KOPT-K1 (cell line): ENCODE measurements at regions not wholly inside any gene's neighbourhood (a gene's known extent, or its start where the extent isn't known, plus 50 kb on each side); places are given as distances from the start of the nearest gene placed in this dataset.

Experiments used
- H3K27ac ChIP-seq: fragments of 200-600 bp; sonication (generic); 2 replicates; pipeline ENCODE4 v1.5.1; 2016; ENCODE audit warnings: antibody characterized with exemption, mild to moderate bottlenecking, low read depth, low read length; ENCODE audit not compliant: poor library complexity, severe bottlenecking
- H3K36me3 ChIP-seq: fragments of 200-600 bp; sonication (generic); 2 replicates; pipeline ENCODE4 v1.5.1; 2017; ENCODE audit warnings: antibody characterized with exemption, mild to moderate bottlenecking, low read length, moderate library complexity; ENCODE audit not compliant: insufficient read depth
- H3K9me3 ChIP-seq: fragments of 200-600 bp; sonication (generic); 2 replicates; pipeline ENCODE4 v1.5.1; 2017; ENCODE audit warnings: antibody characterized with exemption, low read length, mild to moderate bottlenecking; ENCODE audit not compliant: insufficient read depth, poor library complexity, severe bottlenecking

DNA sequence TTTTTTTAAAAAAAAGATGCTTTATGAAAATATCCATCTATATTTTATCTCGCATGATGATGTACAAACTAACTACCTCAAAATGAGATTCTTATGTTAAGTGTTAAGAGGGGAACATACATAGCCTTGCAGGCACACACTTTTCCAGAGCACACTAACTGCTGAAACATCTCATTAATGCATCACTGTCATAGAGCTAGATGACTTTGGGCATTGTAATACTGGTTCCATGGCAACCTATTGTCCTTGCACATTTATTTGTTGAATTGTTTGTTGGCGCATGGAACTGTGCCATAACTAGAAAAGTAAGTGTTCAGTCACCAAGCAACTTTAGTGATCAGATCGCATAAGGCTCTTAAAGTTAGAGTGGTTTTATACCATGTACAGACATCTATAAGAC lies 348.3 kb downstream of the GALC start:
- Histone ChIP-seq H3K9me3 (peaks cover 10% of the 10 kb centered on the region), H3K27ac (no peak overlapping the region), H3K36me3 (no peaks in the 10 kb centered on the region)

DNA sequence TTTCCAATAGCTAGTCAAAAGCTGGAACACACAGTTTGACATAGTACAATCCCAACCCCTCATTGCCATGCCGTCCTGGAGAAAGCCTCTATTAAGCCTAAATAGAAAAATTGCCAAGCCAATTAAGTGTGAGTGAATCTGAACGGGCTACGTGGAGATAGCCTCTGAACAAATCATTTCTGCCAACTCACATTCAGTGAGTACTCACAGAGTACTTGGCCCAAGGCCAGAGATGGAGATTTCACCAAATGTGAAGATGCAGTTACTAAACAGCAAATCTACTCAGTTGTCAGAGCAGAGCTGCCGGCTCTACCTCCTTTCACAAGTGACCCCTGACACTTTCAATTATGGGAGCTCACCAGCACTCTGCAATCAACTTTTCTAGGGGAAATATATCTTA lies 350.0 kb downstream of the GALC start:
- H3K27ac ChIP-seq, result no peak overlapping the region
- H3K36me3 ChIP-seq, result no peaks in the 10 kb centered on the region
- peaks cover 2% of the 10 kb centered on the region for H3K9me3 ChIP-seq

- Histone ChIP-seq H3K27ac (no peak overlapping the region), H3K36me3 (no peaks in the 10 kb centered on the region), H3K9me3 (no peaks in the 10 kb centered on the region)
These were observed 352.4 kb downstream of the GALC start for GRCh38 chr14:87640553-87640952.

- no peak overlapping the region for H3K27ac ChIP-seq
These were observed 354.8 kb downstream of the GALC start for GRCh38 chr14:87638196-87638595.

GRCh38 chr14:87635442-87635841 lies 357.5 kb downstream of the GALC start:
- H3K36me3 ChIP-seq, result no peaks in the 10 kb centered on the region
- no peaks in the 10 kb centered on the region for H3K9me3 ChIP-seq
- H3K27ac ChIP-seq, result no peak overlapping the region

More at GRCh38 chr14:87638196-87638595, 354.8 kb downstream of the GALC start:
- Histone ChIP-seq H3K9me3 (no peaks in the 10 kb centered on the region), H3K36me3 (no peaks in the 10 kb centered on the region)

GRCh38 chr14:87632796-87633195 lies 360.2 kb downstream of the GALC start:
- no peaks in the 10 kb centered on the region for H3K36me3 ChIP-seq
- H3K27ac ChIP-seq, result no peak overlapping the region
- H3K9me3 ChIP-seq, result no peaks in the 10 kb centered on the region

- H3K36me3 ChIP-seq, result no peaks in the 10 kb centered on the region
- H3K27ac ChIP-seq, result no peak overlapping the region
- H3K9me3 ChIP-seq, result no peaks in the 10 kb centered on the region
These were observed 362.1 kb downstream of the GALC start for GRCh38 chr14:87630846-87631245.

DNA sequence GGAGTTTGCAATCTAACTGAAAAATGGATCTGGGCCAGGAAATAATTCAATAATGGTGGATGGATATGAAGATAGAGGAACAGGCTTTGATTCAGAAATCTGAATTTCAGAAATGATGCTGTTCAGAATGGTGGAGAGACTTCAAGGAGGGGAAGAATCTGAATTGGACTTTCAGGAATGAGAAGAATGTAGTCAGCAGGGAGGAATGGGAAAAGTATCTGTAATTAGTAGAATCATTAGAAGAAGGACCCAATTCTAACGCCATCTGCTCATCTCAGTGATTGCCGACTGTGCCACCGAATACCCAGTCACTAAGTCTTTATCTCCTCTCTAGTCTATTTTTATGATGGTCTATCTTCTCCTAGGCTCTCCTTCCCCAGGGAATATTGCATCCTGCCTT lies 363.2 kb downstream of the GALC start:
- no peaks in the 10 kb centered on the region for H3K36me3 ChIP-seq
- H3K27ac ChIP-seq, result no peak overlapping the region
- H3K9me3 ChIP-seq, result no peaks in the 10 kb centered on the region

DNA sequence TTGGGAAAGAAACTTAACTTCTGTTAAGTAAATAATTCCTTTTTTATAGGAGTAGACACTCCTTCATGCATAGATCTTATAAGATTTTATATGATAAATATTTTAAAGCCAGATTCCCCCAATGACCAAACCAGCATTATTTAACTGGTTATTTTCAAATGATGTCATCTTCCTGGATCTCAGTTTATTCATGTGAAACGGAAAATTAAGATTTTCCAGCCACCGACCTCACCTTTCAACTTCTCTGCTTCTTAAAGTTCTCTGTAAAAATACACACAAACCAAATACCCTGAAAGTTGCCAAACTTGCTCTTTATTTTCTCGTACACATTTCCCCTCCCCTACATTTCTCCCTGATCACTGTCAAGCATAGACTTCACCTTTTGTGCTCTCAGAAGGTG lies 364.2 kb downstream of the GALC start:
- Histone ChIP-seq H3K27ac (no peak overlapping the region), H3K9me3 (no peaks in the 10 kb centered on the region), H3K36me3 (no peaks in the 10 kb centered on the region)

DNA sequence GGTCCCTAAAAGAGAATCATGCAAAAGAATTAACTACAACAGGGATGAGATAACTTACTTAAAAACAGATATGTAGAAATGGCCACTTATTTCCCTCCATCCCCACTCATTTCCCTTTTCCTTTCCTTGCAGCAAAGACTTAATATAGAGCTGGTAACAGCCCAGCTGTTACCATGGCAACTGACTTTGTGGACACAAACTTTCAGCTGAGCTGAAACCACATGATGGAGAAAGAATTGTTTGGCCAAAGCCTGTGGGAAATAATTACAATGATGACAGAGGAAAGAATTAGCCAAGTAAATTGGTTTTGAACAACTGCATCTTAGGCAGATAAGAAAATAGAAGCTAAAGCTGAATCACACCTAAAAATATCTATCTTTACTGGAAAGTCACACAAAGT lies 364.9 kb downstream of the GALC start:
- Histone ChIP-seq H3K36me3 (no peaks in the 10 kb centered on the region), H3K9me3 (no peaks in the 10 kb centered on the region), H3K27ac (no peak overlapping the region)

GRCh38 chr14:87626266-87626665 lies 366.7 kb downstream of the GALC start:
- no peak overlapping the region for H3K27ac ChIP-seq
- no peaks in the 10 kb centered on the region for H3K36me3 ChIP-seq
- peaks cover 7% of the 10 kb centered on the region for H3K9me3 ChIP-seq

DNA sequence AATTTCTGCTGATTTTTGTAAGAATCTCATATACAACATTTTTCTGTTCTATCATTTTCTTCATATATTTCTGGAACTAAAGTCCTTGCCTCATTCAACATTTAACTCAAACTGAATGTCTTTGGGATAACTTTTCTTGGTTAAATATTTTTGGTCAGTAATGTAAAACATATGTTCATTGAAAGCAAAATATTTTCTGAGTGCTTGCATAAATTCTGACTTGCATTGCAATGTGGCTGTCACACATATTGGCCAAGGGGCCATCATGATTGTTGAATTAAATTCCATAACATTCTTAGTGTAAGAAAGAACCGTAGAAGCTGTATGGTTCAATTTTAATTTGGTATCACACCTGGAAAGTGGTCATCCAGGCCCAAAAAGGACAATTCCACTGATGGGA lies 369.4 kb downstream of the GALC start:
- no peak overlapping the region for H3K27ac ChIP-seq
- H3K9me3 ChIP-seq, result peaks cover 13% of the 10 kb centered on the region
- no peaks in the 10 kb centered on the region for H3K36me3 ChIP-seq

DNA sequence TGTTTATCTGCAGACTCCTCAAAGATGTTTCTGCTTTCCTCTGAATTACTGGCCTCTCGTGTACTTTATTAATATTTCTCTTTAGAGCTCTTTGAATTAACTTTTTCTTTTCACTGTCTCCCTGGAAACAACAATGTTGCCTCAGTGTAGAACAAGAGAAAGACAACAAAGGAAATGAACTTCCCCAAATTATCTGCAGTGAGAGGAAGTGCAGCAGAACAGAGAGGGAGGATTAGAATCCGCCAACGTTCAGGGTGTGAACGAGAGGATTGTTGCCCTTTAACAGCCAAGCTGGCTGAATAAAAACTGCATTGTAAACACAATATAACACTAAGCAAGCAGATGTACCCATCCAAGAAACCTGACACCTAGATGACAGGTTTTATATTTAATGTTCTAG lies 375.9 kb downstream of the GALC start:
- Histone ChIP-seq H3K36me3 (no peaks in the 10 kb centered on the region), H3K9me3 (peaks cover 13% of the 10 kb centered on the region), H3K27ac (no peak overlapping the region)

DNA sequence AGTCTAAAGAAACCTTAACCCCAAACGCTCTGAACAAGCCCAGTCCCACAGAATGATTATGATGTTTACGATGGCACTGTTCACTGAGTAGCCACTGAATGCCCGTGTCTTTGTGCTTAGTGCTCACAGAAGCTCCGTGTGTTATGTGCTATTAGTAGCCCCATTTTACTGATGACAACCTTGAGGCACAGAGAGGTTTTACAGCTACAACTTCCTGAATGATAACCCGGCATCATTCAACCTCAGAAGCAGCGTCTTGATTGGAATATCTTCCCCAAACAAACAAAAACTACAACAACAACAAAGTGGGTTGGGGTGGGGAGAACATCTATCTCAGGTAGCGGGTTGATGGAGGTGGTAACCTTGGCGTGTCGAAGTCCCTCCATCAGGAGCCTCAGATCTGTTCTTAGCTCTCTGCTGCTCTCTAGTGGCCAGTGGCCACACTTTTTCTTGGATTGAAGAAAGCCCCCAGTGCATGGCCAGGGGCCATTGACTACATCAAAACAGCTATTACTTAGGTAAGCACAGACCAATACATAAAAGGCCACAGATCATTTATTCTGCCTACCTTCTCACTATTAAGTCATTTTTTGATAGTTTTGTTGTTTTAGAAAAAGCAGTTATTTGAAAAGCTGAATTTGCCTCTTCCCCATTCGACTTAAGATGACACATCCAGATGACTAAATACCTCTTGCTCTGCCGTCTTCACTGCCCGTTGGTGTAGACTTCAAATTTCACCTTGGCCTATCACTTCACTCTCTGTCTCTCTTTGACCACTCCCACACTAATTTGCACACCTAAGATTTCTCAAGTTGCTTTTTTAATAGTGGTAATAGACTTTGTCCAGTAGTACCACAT lies 376.9 kb downstream of the GALC start:
- Histone ChIP-seq H3K36me3 (no peaks in the 10 kb centered on the region), H3K9me3 (peaks cover 4% of the 10 kb centered on the region), H3K27ac (no peak overlapping the region)

DNA sequence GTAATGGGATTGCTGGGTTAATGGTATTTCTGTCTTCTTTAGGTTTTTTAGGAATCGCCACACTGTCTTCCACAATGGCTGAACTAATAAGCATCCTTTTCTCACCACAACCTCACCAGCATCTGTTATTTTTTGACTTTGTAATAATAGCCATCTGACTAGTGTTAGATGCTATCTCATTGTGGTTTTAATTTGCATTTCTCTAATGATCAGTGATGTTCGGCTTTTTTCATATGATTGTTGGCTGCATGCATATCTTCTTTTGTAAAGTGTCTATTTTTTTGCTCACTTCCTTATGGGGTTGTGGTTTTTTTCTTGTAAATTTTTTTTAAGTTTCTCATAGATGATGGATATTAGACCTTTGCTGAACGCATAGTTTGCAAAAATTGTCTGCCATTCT lies 377.9 kb downstream of the GALC start:
- H3K9me3 ChIP-seq, result no peaks in the 10 kb centered on the region
- no peaks in the 10 kb centered on the region for H3K36me3 ChIP-seq
- no peak overlapping the region for H3K27ac ChIP-seq

GRCh38 chr14:87613881-87614280 lies 379.1 kb downstream of the GALC start:
- no peak overlapping the region for H3K27ac ChIP-seq
- H3K9me3 ChIP-seq, result no peaks in the 10 kb centered on the region
- no peaks in the 10 kb centered on the region for H3K36me3 ChIP-seq
